GM19438 (cell line): ENCODE measurements at regions not wholly inside any gene's neighbourhood (a gene's known extent, or its start where the extent isn't known, plus 50 kb on each side); places are given as distances from the start of the nearest gene placed in this dataset.

ENCODE experiments used
- ATAC-seq: cut with Tn5 transposase; IDR thresholded peaks from one replicate; pipeline ENCODE4 v1.9.1; 2021; ENCODE audit warnings: low read depth; ENCODE audit not compliant: unreplicated experiment

GRCh38 chr1:104921525-104921924 is 1171.8 kb downstream of the AMY1C start:
- ATAC-seq: no peak

- no peak for ATAC-seq
These were observed 1173.4 kb downstream of the AMY1C start for GRCh38 chr1:104923075-104923474.

DNA sequence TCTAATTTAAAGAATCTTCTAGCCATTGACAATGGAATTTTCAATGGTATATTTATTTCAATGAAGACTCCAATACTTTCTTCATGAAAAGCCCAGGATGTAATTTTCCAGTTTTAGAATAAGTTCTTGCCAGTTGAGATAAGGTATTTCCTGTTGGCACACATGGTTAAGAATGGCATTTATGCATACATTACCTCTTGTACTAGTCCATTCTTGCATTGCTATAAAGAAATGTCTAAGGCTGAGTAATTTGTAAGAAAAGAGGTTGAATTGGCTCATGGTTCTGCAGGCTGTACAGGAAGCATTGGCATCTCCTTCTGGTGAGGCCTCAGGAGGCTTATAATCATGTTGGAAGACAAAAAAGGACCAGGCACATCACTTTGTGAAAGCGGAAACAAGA is 1179.6 kb downstream of the AMY1C start:
- ATAC-seq: no peak

DNA sequence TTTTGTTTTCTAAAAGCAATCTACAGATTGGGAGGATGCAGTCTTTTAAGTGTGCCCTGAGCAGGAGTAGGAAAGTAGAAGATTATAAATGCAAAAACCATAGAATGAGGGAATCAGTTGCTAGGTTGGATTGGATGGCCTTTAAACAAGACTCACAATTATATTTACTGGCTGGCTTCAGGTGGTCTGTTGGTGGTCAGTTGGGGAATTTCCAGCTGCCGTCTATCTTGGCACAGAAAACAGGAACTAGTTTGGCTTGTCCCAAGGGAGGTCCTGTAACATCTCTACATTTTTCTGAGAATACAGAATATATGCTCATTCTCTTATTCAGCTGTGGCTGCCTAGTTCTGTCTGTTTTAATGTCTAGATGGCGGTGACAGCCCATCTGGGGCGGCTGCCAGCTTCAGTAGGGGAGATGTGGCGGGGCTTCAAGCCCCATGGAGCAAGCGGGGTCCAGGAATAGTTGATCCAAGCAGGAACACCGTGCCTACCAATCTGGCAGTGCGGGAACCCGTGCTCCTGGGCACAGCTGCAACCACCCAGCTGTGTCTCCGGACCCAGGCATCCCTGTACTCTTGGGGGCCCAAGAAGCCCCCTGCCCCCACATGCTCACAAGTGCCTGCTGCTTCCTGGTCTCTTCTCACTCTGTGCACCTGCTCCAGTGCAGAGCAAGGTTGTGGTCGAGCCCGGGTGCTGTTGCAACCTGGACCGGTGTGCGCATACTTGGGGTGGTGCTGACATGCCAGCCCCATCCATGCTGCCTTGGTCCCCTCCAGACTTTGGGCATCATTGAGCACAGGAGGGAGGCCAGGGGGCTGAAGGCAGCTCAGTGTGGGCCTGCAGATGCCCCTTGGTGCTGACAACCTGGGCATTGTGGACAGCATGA is 1182.6 kb downstream of the AMY1C start:
- peak; percentile 52 for ATAC-seq

GRCh38 chr1:104932949-104933679 is 1183.4 kb downstream of the AMY1C start:
- peak; percentile 40 for ATAC-seq

- ATAC-seq: no peak
These were observed 1184.1 kb downstream of the AMY1C start for GRCh38 chr1:104933846-104934245.

- no peak for ATAC-seq
These were observed 1195.7 kb downstream of the AMY1C start for GRCh38 chr1:104945406-104945805.

DNA sequence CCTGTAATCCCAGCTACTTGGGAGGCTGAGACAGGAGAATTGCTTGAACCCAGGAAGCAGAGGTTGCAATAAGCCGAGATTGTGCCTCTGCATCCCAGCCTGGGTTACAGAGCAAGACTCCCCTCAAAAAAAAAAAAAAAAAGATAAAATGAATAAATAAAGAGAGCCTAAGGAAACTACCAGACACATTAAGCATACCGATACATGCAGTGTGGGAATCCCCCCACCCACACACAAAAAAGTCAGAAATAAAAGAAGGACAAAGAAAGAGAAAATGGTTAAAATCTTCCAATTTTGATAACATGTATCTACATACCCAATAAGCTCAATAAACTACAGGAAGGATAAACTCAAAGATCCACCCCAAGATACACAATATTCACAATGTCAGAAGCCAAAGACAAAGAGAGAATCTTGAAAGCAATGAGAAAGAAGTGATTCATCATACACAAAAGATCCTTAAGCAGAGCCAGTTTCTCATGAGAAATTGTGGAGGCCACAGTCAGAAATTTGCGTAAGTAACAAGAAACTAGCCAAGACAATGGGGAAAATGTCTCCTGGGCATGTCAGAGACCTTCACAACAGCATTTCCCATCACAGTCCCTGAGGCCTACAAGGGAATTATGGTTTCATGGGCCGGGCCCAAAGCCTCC is 1197.0 kb downstream of the AMY1C start:
- no peak for ATAC-seq

DNA sequence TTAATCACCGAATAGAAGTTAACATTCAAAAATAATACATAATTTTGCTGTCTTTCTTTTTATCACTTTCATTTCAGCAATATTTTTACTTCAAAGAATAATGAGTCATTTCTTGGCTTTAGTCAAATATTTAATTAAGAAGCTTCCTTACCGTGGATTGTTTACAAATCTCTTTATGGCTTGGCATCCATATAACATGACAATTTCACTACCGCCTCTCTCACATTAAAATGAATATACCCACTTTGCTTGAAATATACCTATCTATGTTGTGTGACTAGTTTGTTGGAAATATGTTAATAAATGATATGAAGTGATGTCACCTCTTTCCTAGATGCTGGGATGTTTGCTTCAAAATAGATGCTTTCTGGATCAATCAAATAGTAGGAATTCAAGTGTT is 1203.9 kb downstream of the AMY1C start:
- no peak for ATAC-seq

DNA sequence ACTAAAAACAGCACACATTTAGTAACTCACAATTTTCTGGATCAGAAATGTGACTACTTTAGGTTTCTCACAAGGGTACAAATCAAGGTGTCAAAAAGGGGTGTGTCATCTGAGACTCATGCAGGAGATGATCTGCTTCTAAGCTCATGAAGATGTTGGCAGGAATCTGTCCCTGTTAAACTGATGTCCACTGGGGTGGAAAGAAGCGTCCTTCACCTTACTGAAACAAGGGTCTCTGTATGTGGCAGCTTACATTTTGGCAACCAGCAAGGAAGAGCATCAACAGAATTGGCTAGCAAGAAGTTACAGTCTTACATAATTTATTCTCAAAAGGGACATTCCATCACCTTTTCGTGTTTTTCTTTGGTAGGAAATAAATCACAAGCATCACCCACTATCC is 1223.8 kb downstream of the AMY1C start:
- ATAC-seq: no peak

DNA sequence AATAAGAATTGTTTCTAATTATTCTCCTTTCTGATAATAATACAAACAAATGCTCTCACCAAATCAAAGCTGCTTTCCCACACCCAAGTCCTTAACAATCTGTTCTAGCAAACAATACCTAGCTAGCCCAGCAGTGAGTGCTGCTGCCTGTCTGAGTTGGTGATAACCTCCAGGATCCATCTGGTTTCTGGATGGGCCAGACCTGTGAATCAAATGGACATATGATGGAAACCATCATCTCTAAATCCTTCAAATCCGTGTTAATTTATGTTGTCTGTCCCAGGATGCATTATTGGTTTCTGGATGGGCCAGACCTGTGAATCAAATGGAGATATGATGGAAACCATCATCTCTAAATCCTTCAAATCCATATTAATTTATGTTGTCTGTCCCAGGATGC is 1230.0 kb downstream of the AMY1C start:
- ATAC-seq: no peak

GRCh38 chr1:104987210-104987609 is 1237.5 kb downstream of the AMY1C start:
- ATAC-seq: peak; percentile 98

- ATAC-seq: no peak
These were observed 1239.3 kb downstream of the AMY1C start for GRCh38 chr1:104989012-104989411.

- no peak for ATAC-seq
These were observed 1242.0 kb downstream of the AMY1C start for GRCh38 chr1:104991702-104992101.

- no peak for ATAC-seq
These were observed 1251.1 kb downstream of the AMY1C start for GRCh38 chr1:105000793-105001192.

- ATAC-seq: no peak
These were observed 1254.8 kb downstream of the AMY1C start for GRCh38 chr1:105004515-105004914.

- no peak for ATAC-seq
These were observed 1256.0 kb downstream of the AMY1C start for GRCh38 chr1:105005594-105006195.

GRCh38 chr1:105017587-105017986 is 1267.9 kb downstream of the AMY1C start:
- no peak for ATAC-seq

GRCh38 chr1:105023719-105024118 is 1274.0 kb downstream of the AMY1C start:
- no peak for ATAC-seq

GRCh38 chr1:105027838-105028471 is 1278.3 kb downstream of the AMY1C start:
- ATAC-seq: no peak
